ENCODE measurements at regions not wholly inside any gene's neighbourhood (a gene's known extent, or its start where the extent isn't known, plus 50 kb on each side); places are given as distances from the start of the nearest gene placed in this dataset.

- Histone ChIP-seq H3K4me1 (ENCODE audit: control insufficient read depth, insufficient read depth, low read length) (no peaks in the 10 kb centered on the region), H3K27me3 (ENCODE audit: control insufficient read depth, insufficient read depth, low read length) (no peaks in the 10 kb centered on the region), H3K36me3 (ENCODE audit: control insufficient read depth, insufficient read depth, low read length) (no peaks in the 10 kb centered on the region), H3K9me3 (ENCODE audit: control insufficient read depth, insufficient read depth, low read length) (no peaks in the 10 kb centered on the region), H3K27ac (ENCODE audit: low read length) (no peak overlapping the region), H3K4me3 (ENCODE audit: low read length) (no peak overlapping the region)
- Mint-ChIP-seq H3K9me3 (no peaks in the 10 kb centered on the region), H3K36me3 (no peaks in the 10 kb centered on the region), H3K4me1 (no peaks in the 10 kb centered on the region), H3K27ac (no peak overlapping the region), H3K27me3 (ENCODE audit: low read depth in 2 of 2) (no peaks in the 10 kb centered on the region), H3K4me3 (no peak overlapping the region)
- no peak for TF ChIP-seq CTCF (IDR thresholded peaks at IDR 0.05)
- no peak for ATAC-seq
- intact Hi-C loops (cut with micrococcal nuclease) = no loop called here
- no peak for DNase-seq
- 67% methylated on average over 1 of the region's 1 CpG for WGBS (ENCODE audit: insufficient coverage)
These were observed 214.9 kb downstream of the IPMK start for GRCh38 chr10:58052772-58053171.

GRCh38 chr10:58050575-58050974 is 217.1 kb downstream of the IPMK start:
- ATAC-seq = no peak
- Mint-ChIP-seq H3K9me3 (peaks cover 0 to 3% of the 10 kb centered on the region in 2 donors), H3K27me3 (ENCODE audit: low read depth in 2 of 2) (no peaks in the 10 kb centered on the region), H3K4me1 (no peaks in the 10 kb centered on the region), H3K27ac (no peak overlapping the region), H3K4me3 (no peak overlapping the region), H3K36me3 (no peaks in the 10 kb centered on the region)
- Histone ChIP-seq H3K4me1 (ENCODE audit: control insufficient read depth, insufficient read depth, low read length) (no peaks in the 10 kb centered on the region), H3K36me3 (ENCODE audit: control insufficient read depth, insufficient read depth, low read length) (no peaks in the 10 kb centered on the region), H3K27me3 (ENCODE audit: control insufficient read depth, insufficient read depth, low read length) (no peaks in the 10 kb centered on the region), H3K27ac (ENCODE audit: low read length) (no peak overlapping the region), H3K9me3 (ENCODE audit: control insufficient read depth, insufficient read depth, low read length) (no peaks in the 10 kb centered on the region), H3K4me3 (ENCODE audit: low read length) (no peak overlapping the region)
- DNase-seq = no peak
- no peak for TF ChIP-seq CTCF (IDR thresholded peaks at IDR 0.05)
- intact Hi-C loops (cut with micrococcal nuclease) = no loop called here

DNA sequence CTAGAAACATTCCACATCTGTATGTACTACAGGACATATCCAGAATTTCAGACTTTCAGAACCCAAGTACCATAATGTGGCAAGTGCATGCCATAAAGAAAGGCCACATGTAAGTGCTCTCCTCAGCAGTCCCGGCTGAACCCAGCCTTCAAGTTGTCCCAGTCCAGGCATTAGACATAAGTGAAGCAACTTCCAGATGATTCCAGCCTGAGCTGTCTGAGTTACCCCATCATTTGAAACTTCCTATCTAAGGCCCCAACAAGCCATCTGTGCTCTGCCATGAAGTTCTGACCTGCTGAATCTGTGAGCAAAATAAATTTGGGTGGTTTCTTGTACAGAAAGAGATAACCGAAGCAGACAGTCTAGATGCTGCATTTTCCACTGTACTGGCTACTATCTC is 218.8 kb downstream of the IPMK start:
- Histone ChIP-seq H3K27ac (ENCODE audit: low read length) (no peak overlapping the region), H3K4me1 (ENCODE audit: control insufficient read depth, insufficient read depth, low read length) (no peaks in the 10 kb centered on the region), H3K9me3 (ENCODE audit: control insufficient read depth, insufficient read depth, low read length) (no peaks in the 10 kb centered on the region), H3K4me3 (ENCODE audit: low read length) (no peak overlapping the region), H3K27me3 (ENCODE audit: control insufficient read depth, insufficient read depth, low read length) (no peaks in the 10 kb centered on the region), H3K36me3 (ENCODE audit: control insufficient read depth, insufficient read depth, low read length) (no peaks in the 10 kb centered on the region)
- H3K36me3 Mint-ChIP-seq = no peaks in the 10 kb centered on the region
- no peak overlapping the region for H3K4me3 Mint-ChIP-seq
- H3K27ac Mint-ChIP-seq = no peak overlapping the region
- H3K9me3 Mint-ChIP-seq = peaks cover 0 to 3% of the 10 kb centered on the region in 2 donors
- intact Hi-C loops (cut with micrococcal nuclease) = no loop called here
- no peak for TF ChIP-seq CTCF (IDR thresholded peaks at IDR 0.05)
- H3K4me1 Mint-ChIP-seq = no peaks in the 10 kb centered on the region
- 81% methylated on average over 1 of the region's 2 CpGs for WGBS (ENCODE audit: insufficient coverage)
- ATAC-seq (no peak), DNase-seq (no peak)
- no peaks in the 10 kb centered on the region for H3K27me3 Mint-ChIP-seq (ENCODE audit: low read depth in 2 of 2)

- Histone ChIP-seq H3K9me3 (ENCODE audit: control insufficient read depth, insufficient read depth, low read length) (no peaks in the 10 kb centered on the region), H3K4me3 (ENCODE audit: low read length) (no peak overlapping the region), H3K36me3 (ENCODE audit: control insufficient read depth, insufficient read depth, low read length) (no peaks in the 10 kb centered on the region), H3K27ac (ENCODE audit: low read length) (no peak overlapping the region), H3K27me3 (ENCODE audit: control insufficient read depth, insufficient read depth, low read length) (no peaks in the 10 kb centered on the region), H3K4me1 (ENCODE audit: control insufficient read depth, insufficient read depth, low read length) (no peaks in the 10 kb centered on the region)
- DNase-seq = no peak
- intact Hi-C loops (cut with micrococcal nuclease) = no loop called here
- Mint-ChIP-seq H3K4me1 (no peaks in the 10 kb centered on the region), H3K4me3 (no peak overlapping the region), H3K36me3 (peaks cover 7% of the 10 kb centered on the region), H3K27me3 (ENCODE audit: low read depth in 2 of 2) (no peaks in the 10 kb centered on the region), H3K9me3 (peaks cover 6 to 7% of the 10 kb centered on the region in 2 donors), H3K27ac (no peak overlapping the region)
- no peak for ATAC-seq
- WGBS (ENCODE audit: insufficient coverage) = 90% methylated on average over 3 of the region's 3 CpGs
- no peak for TF ChIP-seq CTCF (IDR thresholded peaks at IDR 0.05)
These were observed 223.6 kb downstream of the IPMK start for GRCh38 chr10:58044072-58044471.
